Neural progenitor cell (in vitro differentiated cells): ENCODE measurements at regions not wholly inside any gene's neighbourhood (a gene's known extent, or its start where the extent isn't known, plus 50 kb on each side); places are given as distances from the start of the nearest gene placed in this dataset.

ENCODE experiments used
- DNase-seq: peaks from one replicate; pipeline ENCODE4 v3.0.0-alpha.2; 2016; ENCODE audit warnings: low spot score
- H2AFZ ChIP-seq: fragments of 200-600 bp; sonication (generic); replicated peaks from 2 replicates; pipeline ENCODE4 v1.6.1; 2016; ENCODE audit warnings: antibody characterized with exemption
- H3F3A ChIP-seq: fragments of 200-600 bp; sonication (generic); 2 replicates; pipeline ENCODE4 v1.6.1; 2016; ENCODE audit warnings: antibody characterized with exemption, low read depth
- H3K27ac ChIP-seq: fragments of 200-600 bp; sonication (generic); 2 replicates; pipeline ENCODE4 v1.5.1; 2016; ENCODE audit warnings: mild to moderate bottlenecking
- H3K27me3 ChIP-seq: fragments of 200-600 bp; sonication (generic); 2 replicates; pipeline ENCODE4 v1.6.1; 2016; ENCODE audit warnings: mild to moderate bottlenecking, moderate library complexity
- H3K36me3 ChIP-seq: fragments of 200-600 bp; sonication (generic); 2 replicates; pipeline ENCODE4 v1.5.1; 2016
- H3K4me1 ChIP-seq: fragments of 200-600 bp; sonication (generic); 2 replicates; pipeline ENCODE4 v1.6.1; 2016; ENCODE audit warnings: mixed run types
- H3K4me2 ChIP-seq: fragments of 200-600 bp; sonication (generic); 2 replicates; pipeline ENCODE4 v1.6.1; 2016
- H3K4me3 ChIP-seq: fragments of 200-600 bp; sonication (generic); 2 replicates; pipeline ENCODE4 v1.5.1; 2016
- H3K79me2 ChIP-seq: fragments of 200-600 bp; sonication (generic); 2 replicates; pipeline ENCODE4 v1.6.1; 2016; ENCODE audit warnings: low read depth
- H3K9ac ChIP-seq: fragments of 200-600 bp; sonication (generic); 2 replicates; pipeline ENCODE4 v1.6.1; 2016
- H3K9me3 ChIP-seq: fragments of 200-600 bp; sonication (generic); 2 replicates; pipeline ENCODE4 v1.5.1; 2016; ENCODE audit warnings: low read depth
- H4K20me1 ChIP-seq: fragments of 200-600 bp; sonication (generic); 2 replicates; pipeline ENCODE4 v1.6.1; 2016; ENCODE audit warnings: low read depth
- H3K27ac Mint-ChIP-seq: 3 replicates; pipeline ENCODE4 v1.8.0; 2021; ENCODE audit warnings: mixed read lengths
- H3K27me3 Mint-ChIP-seq: 2 replicates; pipeline ENCODE4 v1.8.0; 2022; ENCODE audit warnings: low read depth, mild to moderate bottlenecking, inconsistent platforms, moderate library complexity, mixed read lengths; ENCODE audit not compliant: insufficient read depth
- H3K36me3 Mint-ChIP-seq: 3 replicates; pipeline ENCODE4 v1.8.0; 2021; ENCODE audit warnings: mixed read lengths
- H3K4me1 Mint-ChIP-seq: 3 replicates; pipeline ENCODE4 v1.8.0; 2021; ENCODE audit warnings: mixed read lengths
- H3K4me3 Mint-ChIP-seq: 3 replicates; pipeline ENCODE4 v1.8.0; 2021; ENCODE audit warnings: mild to moderate bottlenecking, moderate library complexity, mixed read lengths
- H3K9me3 Mint-ChIP-seq: 3 replicates; pipeline ENCODE4 v1.8.0; 2020; ENCODE audit warnings: mixed read lengths
- CTCF ChIP-seq: fragments of 200-600 bp; sonication (generic); IDR thresholded peaks from 2 replicates; pipeline ENCODE4 v1.5.1; 2017; ENCODE audit warnings: antibody characterized with exemption, mild to moderate bottlenecking
- EZH2 ChIP-seq: fragments of 200-600 bp; sonication (generic); IDR thresholded peaks from 2 replicates; pipeline ENCODE4 v1.6.1; 2017; ENCODE audit warnings: antibody characterized with exemption, mild to moderate bottlenecking, moderate library complexity
- EZH2phosphoT487 ChIP-seq: fragments of 200-600 bp; sonication (generic); IDR thresholded peaks from 2 replicates; pipeline ENCODE4 v1.6.1; 2017; ENCODE audit warnings: antibody characterized with exemption

- no peaks in the 10 kb centered on the region for H3K27me3 ChIP-seq
- Mint-ChIP-seq H3K36me3 (no peaks in the 10 kb centered on the region), H3K9me3 (peaks cover 2% of the 10 kb centered on the region), H3K4me1 (peaks cover 17% of the 10 kb centered on the region), H3K27ac (no peak overlapping the region), H3K27me3 (no peaks in the 10 kb centered on the region), H3K4me3 (no peak overlapping the region)
- peaks cover 12% of the 10 kb centered on the region for H3F3A ChIP-seq
- no peak overlapping the region for H3K27ac ChIP-seq
- no peak overlapping the region for H2AFZ ChIP-seq
- no peaks in the 10 kb centered on the region for H3K36me3 ChIP-seq
- peaks cover 20% of the 10 kb centered on the region for H3K4me1 ChIP-seq
- no peak for TF ChIP-seq EZH2
- no peak for TF ChIP-seq CTCF
- no peak for TF ChIP-seq EZH2phosphoT487
- no peak for DNase-seq
- H4K20me1 ChIP-seq: no peaks in the 10 kb centered on the region
- no peaks in the 10 kb centered on the region for H3K79me2 ChIP-seq
- H3K4me2 ChIP-seq: no peak overlapping the region
- H3K9me3 ChIP-seq: no peaks in the 10 kb centered on the region
- H3K4me3 ChIP-seq: no peak overlapping the region
- no peak overlapping the region for H3K9ac ChIP-seq
Measured at GRCh38 chr12:13841358-13841757, 140.0 kb downstream of the GRIN2B start.

GRCh38 chr12:13839365-13840336 lies 141.8 kb downstream of the GRIN2B start:
- H3K36me3 ChIP-seq: no peaks in the 10 kb centered on the region
- H3K4me3 ChIP-seq: no peak overlapping the region
- no peak overlapping the region for H3K4me2 ChIP-seq
- DNase-seq: no peak
- H3K27me3 ChIP-seq: no peaks in the 10 kb centered on the region
- no peak overlapping the region for H3K9ac ChIP-seq
- Mint-ChIP-seq H3K4me1 (peaks cover 30% of the 10 kb centered on the region), H3K27me3 (no peaks in the 10 kb centered on the region), H3K27ac (no peak overlapping the region), H3K4me3 (no peak overlapping the region), H3K36me3 (no peaks in the 10 kb centered on the region), H3K9me3 (no peaks in the 10 kb centered on the region)
- no peak for TF ChIP-seq CTCF
- H3K27ac ChIP-seq: no peak overlapping the region
- H3F3A ChIP-seq: peaks cover 10% of the 10 kb centered on the region
- H3K9me3 ChIP-seq: no peaks in the 10 kb centered on the region
- no peaks in the 10 kb centered on the region for H3K79me2 ChIP-seq
- no peaks in the 10 kb centered on the region for H4K20me1 ChIP-seq
- no peak overlapping the region for H2AFZ ChIP-seq
- H3K4me1 ChIP-seq: peaks cover 16% of the 10 kb centered on the region

GRCh38 chr12:13836099-13836498 lies 145.3 kb downstream of the GRIN2B start:
- H3F3A ChIP-seq: no peaks in the 10 kb centered on the region
- no peaks in the 10 kb centered on the region for H3K36me3 ChIP-seq
- H3K79me2 ChIP-seq: no peaks in the 10 kb centered on the region
- H4K20me1 ChIP-seq: no peaks in the 10 kb centered on the region
- peak overlapping the region; percentile 42 for H2AFZ ChIP-seq
- no peaks in the 10 kb centered on the region for H3K27me3 ChIP-seq
- DNase-seq: no peak
- H3K4me1 ChIP-seq: no peaks in the 10 kb centered on the region
- Mint-ChIP-seq H3K36me3 (peaks cover 5% of the 10 kb centered on the region), H3K27ac (peak overlapping the region; percentile 73), H3K9me3 (no peaks in the 10 kb centered on the region), H3K27me3 (peaks cover 4% of the 10 kb centered on the region), H3K4me3 (no peak overlapping the region), H3K4me1 (peaks cover 31% of the 10 kb centered on the region)
- no peak for TF ChIP-seq CTCF
- TF ChIP-seq EZH2: no peak
- TF ChIP-seq EZH2phosphoT487: no peak
- no peak overlapping the region for H3K27ac ChIP-seq
- H3K4me2 ChIP-seq: no peak overlapping the region
- H3K9ac ChIP-seq: no peak overlapping the region
- H3K4me3 ChIP-seq: no peak overlapping the region
- no peaks in the 10 kb centered on the region for H3K9me3 ChIP-seq
